ENCODE measurements at regions not wholly inside any gene's neighbourhood (a gene's known extent, or its start where the extent isn't known, plus 50 kb on each side); places are given as distances from the start of the nearest gene placed in this dataset.

- H3K4me3 Mint-ChIP-seq: no peak overlapping the region
- no peak for DNase-seq (ENCODE audit: extremely low spot score, unreplicated experiment)
- no peaks in the 10 kb centered on the region for H3K27me3 Mint-ChIP-seq
- no peak overlapping the region for H3K27ac Mint-ChIP-seq
- H3K9me3 Mint-ChIP-seq: peaks cover 9% of the 10 kb centered on the region
- H3K36me3 Mint-ChIP-seq: no peaks in the 10 kb centered on the region
- H3K4me1 Mint-ChIP-seq (ENCODE audit: unreplicated experiment): no peaks in the 10 kb centered on the region
- TF ChIP-seq CTCF (conservative IDR thresholded peaks at IDR 0.05): no peak
These were observed 158.9 kb upstream of the ADCY1 start for GRCh38 chr7:45415265-45415664.

- Mint-ChIP-seq H3K36me3 (no peaks in the 10 kb centered on the region), H3K4me1 (ENCODE audit: unreplicated experiment) (no peaks in the 10 kb centered on the region), H3K27me3 (no peaks in the 10 kb centered on the region), H3K9me3 (peaks cover under 1% of the 10 kb centered on the region), H3K4me3 (no peak overlapping the region), H3K27ac (no peak overlapping the region)
- no peak for TF ChIP-seq CTCF (conservative IDR thresholded peaks at IDR 0.05)
- no peak for DNase-seq (ENCODE audit: extremely low spot score, unreplicated experiment)
These were observed 157.3 kb upstream of the ADCY1 start for GRCh38 chr7:45416846-45417245.

- H3K27me3 Mint-ChIP-seq: no peaks in the 10 kb centered on the region
- H3K9me3 Mint-ChIP-seq: no peaks in the 10 kb centered on the region
- H3K4me3 Mint-ChIP-seq: no peak overlapping the region
- DNase-seq (ENCODE audit: extremely low spot score, unreplicated experiment): no peak
- no peak for TF ChIP-seq CTCF (conservative IDR thresholded peaks at IDR 0.05)
- H3K4me1 Mint-ChIP-seq (ENCODE audit: unreplicated experiment): no peaks in the 10 kb centered on the region
- no peak overlapping the region for H3K27ac Mint-ChIP-seq
- H3K36me3 Mint-ChIP-seq: no peaks in the 10 kb centered on the region
These were observed 156.9 kb upstream of the ADCY1 start for GRCh38 chr7:45417268-45417667.

GRCh38 chr7:45417735-45418134, 156.4 kb upstream of the ADCY1 start:
- Mint-ChIP-seq H3K36me3 (no peaks in the 10 kb centered on the region), H3K9me3 (no peaks in the 10 kb centered on the region), H3K27ac (no peak overlapping the region), H3K27me3 (no peaks in the 10 kb centered on the region), H3K4me1 (ENCODE audit: unreplicated experiment) (no peaks in the 10 kb centered on the region), H3K4me3 (no peak overlapping the region)
- no peak for TF ChIP-seq CTCF (conservative IDR thresholded peaks at IDR 0.05)
- no peak for DNase-seq (ENCODE audit: extremely low spot score, unreplicated experiment)

- H3K27me3 Mint-ChIP-seq: no peaks in the 10 kb centered on the region
- H3K4me1 Mint-ChIP-seq (ENCODE audit: unreplicated experiment): no peaks in the 10 kb centered on the region
- no peaks in the 10 kb centered on the region for H3K9me3 Mint-ChIP-seq
- H3K36me3 Mint-ChIP-seq: no peaks in the 10 kb centered on the region
- DNase-seq (ENCODE audit: extremely low spot score, unreplicated experiment): no peak
- H3K27ac Mint-ChIP-seq: no peak overlapping the region
- no peak overlapping the region for H3K4me3 Mint-ChIP-seq
- no peak for TF ChIP-seq CTCF (conservative IDR thresholded peaks at IDR 0.05)
These were observed 153.2 kb upstream of the ADCY1 start for GRCh38 chr7:45420843-45421495.

- TF ChIP-seq CTCF (conservative IDR thresholded peaks at IDR 0.05): no peak
These were observed 152.4 kb upstream of the ADCY1 start for GRCh38 chr7:45421806-45422205.

More at GRCh38 chr7:45421806-45422205, 152.4 kb upstream of the ADCY1 start:
- Mint-ChIP-seq H3K27ac (no peak overlapping the region), H3K4me3 (no peak overlapping the region), H3K27me3 (no peaks in the 10 kb centered on the region), H3K4me1 (ENCODE audit: unreplicated experiment) (no peaks in the 10 kb centered on the region), H3K36me3 (no peaks in the 10 kb centered on the region), H3K9me3 (no peaks in the 10 kb centered on the region)
- no peak for DNase-seq (ENCODE audit: extremely low spot score, unreplicated experiment)
